ENCODE measurements at regions not wholly inside any gene's neighbourhood (a gene's known extent, or its start where the extent isn't known, plus 50 kb on each side); places are given as distances from the start of the nearest gene placed in this dataset.

DNA sequence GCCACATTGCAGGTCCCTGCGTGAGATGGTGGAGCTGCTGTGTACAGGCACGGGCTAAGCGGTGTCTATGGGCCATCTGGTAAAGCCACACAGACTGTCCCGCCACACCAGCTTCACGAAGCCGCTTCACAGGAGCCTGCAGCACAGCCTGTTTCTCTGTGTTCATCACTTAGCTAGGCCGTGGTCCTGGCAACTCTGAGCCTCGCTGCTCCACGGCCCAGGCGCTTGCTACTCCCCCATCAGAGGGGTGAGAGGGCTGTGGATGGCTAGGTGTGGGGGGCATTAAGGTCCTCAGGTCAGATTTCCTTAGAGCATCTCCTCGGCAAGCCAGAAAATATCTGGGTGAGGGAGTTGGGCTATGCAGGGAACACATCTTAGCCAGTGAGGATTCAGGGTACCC lies 225.7 kb downstream of the GLI2 start:
- no peaks in the 10 kb centered on the region for H3K36me3 Mint-ChIP-seq (ENCODE audit: insufficient read depth)
- H3K4me1 Mint-ChIP-seq (ENCODE audit: low read depth) = no peaks in the 10 kb centered on the region
- H3K9me3 Mint-ChIP-seq (ENCODE audit: low read depth) = no peaks in the 10 kb centered on the region
- TF ChIP-seq, protein P1, sequence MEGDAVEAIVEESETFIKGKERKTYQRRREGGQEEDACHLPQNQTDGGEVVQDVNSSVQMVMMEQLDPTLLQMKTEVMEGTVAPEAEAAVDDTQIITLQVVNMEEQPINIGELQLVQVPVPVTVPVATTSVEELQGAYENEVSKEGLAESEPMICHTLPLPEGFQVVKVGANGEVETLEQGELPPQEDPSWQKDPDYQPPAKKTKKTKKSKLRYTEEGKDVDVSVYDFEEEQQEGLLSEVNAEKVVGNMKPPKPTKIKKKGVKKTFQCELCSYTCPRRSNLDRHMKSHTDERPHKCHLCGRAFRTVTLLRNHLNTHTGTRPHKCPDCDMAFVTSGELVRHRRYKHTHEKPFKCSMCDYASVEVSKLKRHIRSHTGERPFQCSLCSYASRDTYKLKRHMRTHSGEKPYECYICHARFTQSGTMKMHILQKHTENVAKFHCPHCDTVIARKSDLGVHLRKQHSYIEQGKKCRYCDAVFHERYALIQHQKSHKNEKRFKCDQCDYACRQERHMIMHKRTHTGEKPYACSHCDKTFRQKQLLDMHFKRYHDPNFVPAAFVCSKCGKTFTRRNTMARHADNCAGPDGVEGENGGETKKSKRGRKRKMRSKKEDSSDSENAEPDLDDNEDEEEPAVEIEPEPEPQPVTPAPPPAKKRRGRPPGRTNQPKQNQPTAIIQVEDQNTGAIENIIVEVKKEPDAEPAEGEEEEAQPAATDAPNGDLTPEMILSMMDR (IDR thresholded peaks at IDR 0.05; ENCODE audit: unreplicated experiment) = no peak
- no peak overlapping the region for H3K27ac Mint-ChIP-seq
- peaks cover 84% of the 10 kb centered on the region for H3K27me3 Mint-ChIP-seq
- DNase-seq (ENCODE audit: low spot score, unreplicated experiment) = no peak
- H3K4me3 Mint-ChIP-seq (ENCODE audit: low read depth) = no peak overlapping the region

- Mint-ChIP-seq H3K4me1 (ENCODE audit: low read depth) (no peaks in the 10 kb centered on the region), H3K4me3 (ENCODE audit: low read depth) (no peak overlapping the region), H3K27ac (no peak overlapping the region), H3K9me3 (ENCODE audit: low read depth) (no peaks in the 10 kb centered on the region), H3K36me3 (ENCODE audit: insufficient read depth) (no peaks in the 10 kb centered on the region), H3K27me3 (peaks cover 68% of the 10 kb centered on the region)
- DNase-seq (ENCODE audit: low spot score, unreplicated experiment) = no peak
- TF ChIP-seq, protein P1 (IDR thresholded peaks at IDR 0.05; ENCODE audit: unreplicated experiment) = no peak
Measured at GRCh38 chr2:120963997-120964705, 228.5 kb downstream of the GLI2 start.

- H3K27ac Mint-ChIP-seq = no peak overlapping the region
- H3K36me3 Mint-ChIP-seq (ENCODE audit: insufficient read depth) = no peaks in the 10 kb centered on the region
- no peaks in the 10 kb centered on the region for H3K4me1 Mint-ChIP-seq (ENCODE audit: low read depth)
- TF ChIP-seq, protein P1 (IDR thresholded peaks at IDR 0.05; ENCODE audit: unreplicated experiment) = no peak
- H3K4me3 Mint-ChIP-seq (ENCODE audit: low read depth) = no peak overlapping the region
- DNase-seq (ENCODE audit: low spot score, unreplicated experiment) = no peak
- H3K9me3 Mint-ChIP-seq (ENCODE audit: low read depth) = no peaks in the 10 kb centered on the region
- H3K27me3 Mint-ChIP-seq = peaks cover 66% of the 10 kb centered on the region
Measured at GRCh38 chr2:120964819-120965218, 229.2 kb downstream of the GLI2 start.

DNA sequence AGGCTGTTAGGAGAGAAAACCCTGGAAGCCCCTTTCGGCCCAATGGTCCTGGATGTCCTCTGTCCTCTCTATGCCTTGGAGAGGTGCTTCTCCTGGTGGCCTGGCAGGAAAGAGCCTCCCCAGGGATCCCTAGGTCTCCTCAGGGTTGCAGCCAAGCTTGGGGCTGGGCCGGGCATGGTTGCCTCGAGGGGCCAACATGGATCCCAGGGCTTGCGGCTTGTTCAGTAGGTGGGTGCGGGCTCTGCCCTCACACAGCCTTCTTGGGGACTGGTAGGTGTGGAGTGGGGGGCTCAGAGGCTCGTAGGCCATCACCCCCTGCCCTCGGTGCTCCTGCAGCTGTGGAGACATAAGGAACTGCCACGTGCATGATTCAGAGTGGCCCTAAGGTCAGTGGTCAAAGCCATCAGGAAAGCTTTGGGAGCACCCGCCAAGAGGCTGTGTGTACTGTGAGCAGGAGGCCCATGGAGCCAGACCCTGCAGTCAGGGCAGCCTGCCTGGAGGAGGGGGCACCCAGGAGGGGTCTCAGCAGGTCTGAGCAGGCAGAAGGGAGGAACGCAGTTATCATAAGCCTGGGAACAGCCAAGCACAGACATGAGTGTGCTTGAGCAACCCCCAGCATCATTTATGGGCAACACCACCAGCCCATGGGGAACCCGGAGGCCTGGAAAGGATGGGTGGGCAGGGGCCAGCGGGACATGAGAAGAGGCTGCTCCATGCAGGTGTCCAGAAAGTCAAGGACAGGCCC lies 231.0 kb downstream of the GLI2 start:
- TF ChIP-seq, protein P1 (IDR thresholded peaks at IDR 0.05; ENCODE audit: unreplicated experiment) = no peak

DNA sequence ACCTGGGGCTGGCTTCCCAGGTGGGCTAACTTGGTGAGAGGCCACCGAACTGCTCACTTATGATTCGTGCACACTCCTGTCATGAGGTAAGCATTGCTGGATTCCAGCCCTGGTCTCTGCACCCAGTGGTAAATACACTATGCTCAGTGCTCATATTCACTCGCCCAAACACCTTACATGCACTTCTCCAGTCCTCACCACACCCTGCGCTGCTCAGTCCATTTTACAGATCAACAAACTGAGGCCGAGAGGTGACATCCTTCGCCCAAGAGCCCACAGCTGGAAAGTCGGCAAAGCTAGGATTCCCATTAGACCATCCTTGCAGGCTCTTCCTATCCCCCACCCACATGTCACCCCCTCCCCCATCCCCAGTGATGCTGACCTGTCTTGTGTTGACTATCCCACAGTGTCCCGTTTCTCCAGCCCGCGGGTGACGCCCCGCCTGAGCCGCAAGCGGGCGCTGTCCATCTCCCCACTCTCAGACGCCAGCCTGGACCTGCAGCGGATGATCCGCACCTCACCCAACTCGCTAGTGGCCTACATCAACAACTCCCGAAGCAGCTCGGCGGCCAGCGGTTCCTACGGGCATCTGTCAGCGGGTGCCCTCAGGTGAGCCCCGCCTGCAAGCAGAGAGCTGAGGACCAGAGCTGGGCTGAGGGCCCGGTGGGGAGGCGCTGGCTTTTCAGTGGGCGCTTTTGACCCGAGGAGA lies 232.8 kb downstream of the GLI2 start:
- TF ChIP-seq, protein P1 (IDR thresholded peaks at IDR 0.05; ENCODE audit: unreplicated experiment) = no peak
- DNase-seq (ENCODE audit: low spot score, unreplicated experiment) = no peak
- Mint-ChIP-seq H3K4me3 (ENCODE audit: low read depth) (no peak overlapping the region), H3K9me3 (ENCODE audit: low read depth) (no peaks in the 10 kb centered on the region), H3K36me3 (ENCODE audit: insufficient read depth) (no peaks in the 10 kb centered on the region), H3K27ac (no peak overlapping the region), H3K4me1 (ENCODE audit: low read depth) (no peaks in the 10 kb centered on the region), H3K27me3 (peaks cover 63% of the 10 kb centered on the region)

More for the DNA sequence above, 231.0 kb downstream of the GLI2 start:
- no peak for DNase-seq (ENCODE audit: low spot score, unreplicated experiment)
- Mint-ChIP-seq H3K27me3 (peaks cover 66% of the 10 kb centered on the region), H3K36me3 (ENCODE audit: insufficient read depth) (no peaks in the 10 kb centered on the region), H3K4me3 (ENCODE audit: low read depth) (no peak overlapping the region), H3K4me1 (ENCODE audit: low read depth) (no peaks in the 10 kb centered on the region), H3K27ac (no peak overlapping the region), H3K9me3 (ENCODE audit: low read depth) (no peaks in the 10 kb centered on the region)
